Type B pancreatic cell (in vitro differentiated cells): ENCODE measurements at regions not wholly inside any gene's neighbourhood (a gene's known extent, or its start where the extent isn't known, plus 50 kb on each side); places are given as distances from the start of the nearest gene placed in this dataset.

Experiments
- DNase-seq: peaks from one replicate; pipeline ENCODE4 v3.0.0; 2021; ENCODE audit warnings: mixed read lengths; ENCODE audit not compliant: unreplicated experiment; ENCODE audit errors: extremely low spot score
- H3K27ac Mint-ChIP-seq: 2 replicates; pipeline ENCODE4 v1.8.0; 2021; ENCODE audit warnings: mild to moderate bottlenecking, mixed read lengths
- H3K27me3 Mint-ChIP-seq: 2 replicates; pipeline ENCODE4 v1.8.0; 2021; ENCODE audit warnings: mixed read lengths
- H3K36me3 Mint-ChIP-seq: 2 replicates; pipeline ENCODE4 v1.8.0; 2021; ENCODE audit warnings: mixed read lengths
- H3K4me1 Mint-ChIP-seq: one replicate; pipeline ENCODE4 v1.8.0; 2021; ENCODE audit warnings: mixed read lengths; ENCODE audit not compliant: unreplicated experiment
- H3K4me3 Mint-ChIP-seq: 2 replicates; pipeline ENCODE4 v1.8.0; 2021; ENCODE audit warnings: mild to moderate bottlenecking, mixed read lengths
- H3K9me3 Mint-ChIP-seq: 2 replicates; pipeline ENCODE4 v1.8.0; 2021; ENCODE audit warnings: mixed read lengths
- CTCF ChIP-seq: fragments of 200-600 bp; sonication (generic); conservative IDR thresholded peaks from 2 replicates; pipeline ENCODE4 v1.5.0; 2021; ENCODE audit warnings: antibody characterized with exemption, mild to moderate bottlenecking

- TF ChIP-seq CTCF: no peak
- H3K27ac Mint-ChIP-seq: no peak overlapping the region
- H3K4me3 Mint-ChIP-seq: no peak overlapping the region
- DNase-seq: no peak
- H3K27me3 Mint-ChIP-seq: no peaks in the 10 kb centered on the region
- peaks cover 7% of the 10 kb centered on the region for H3K4me1 Mint-ChIP-seq
- H3K36me3 Mint-ChIP-seq: no peaks in the 10 kb centered on the region
- no peaks in the 10 kb centered on the region for H3K9me3 Mint-ChIP-seq
Observed at GRCh38 chr18:39666541-39666940, 2100.9 kb upstream of the CELF4 start.

GRCh38 chr18:39661856-39662366, 2096.3 kb upstream of the CELF4 start:
- no peak for TF ChIP-seq CTCF
- no peaks in the 10 kb centered on the region for H3K9me3 Mint-ChIP-seq
- H3K4me3 Mint-ChIP-seq: no peak overlapping the region
- no peaks in the 10 kb centered on the region for H3K27me3 Mint-ChIP-seq
- H3K36me3 Mint-ChIP-seq: no peaks in the 10 kb centered on the region
- no peak overlapping the region for H3K27ac Mint-ChIP-seq
- no peak for DNase-seq
- H3K4me1 Mint-ChIP-seq: peaks cover 7% of the 10 kb centered on the region

- H3K9me3 Mint-ChIP-seq: no peaks in the 10 kb centered on the region
- H3K27me3 Mint-ChIP-seq: no peaks in the 10 kb centered on the region
- no peak overlapping the region for H3K27ac Mint-ChIP-seq
- TF ChIP-seq CTCF: no peak
- no peaks in the 10 kb centered on the region for H3K36me3 Mint-ChIP-seq
- DNase-seq: no peak
- peaks cover 7% of the 10 kb centered on the region for H3K4me1 Mint-ChIP-seq
- no peak overlapping the region for H3K4me3 Mint-ChIP-seq
Observed at GRCh38 chr18:39660141-39660540, 2094.5 kb upstream of the CELF4 start.

GRCh38 chr18:39655341-39655740, 2089.7 kb upstream of the CELF4 start:
- H3K27me3 Mint-ChIP-seq: no peaks in the 10 kb centered on the region
- DNase-seq: no peak
- no peaks in the 10 kb centered on the region for H3K9me3 Mint-ChIP-seq
- no peak overlapping the region for H3K4me3 Mint-ChIP-seq
- H3K4me1 Mint-ChIP-seq: no peaks in the 10 kb centered on the region
- TF ChIP-seq CTCF: no peak
- H3K27ac Mint-ChIP-seq: no peak overlapping the region
- no peaks in the 10 kb centered on the region for H3K36me3 Mint-ChIP-seq

GRCh38 chr18:39653221-39653620, 2087.6 kb upstream of the CELF4 start:
- H3K27me3 Mint-ChIP-seq: no peaks in the 10 kb centered on the region
- H3K4me1 Mint-ChIP-seq: peaks cover 2% of the 10 kb centered on the region
- no peaks in the 10 kb centered on the region for H3K36me3 Mint-ChIP-seq
- TF ChIP-seq CTCF: no peak
- DNase-seq: no peak
- H3K4me3 Mint-ChIP-seq: no peak overlapping the region
- H3K27ac Mint-ChIP-seq: no peak overlapping the region
- H3K9me3 Mint-ChIP-seq: no peaks in the 10 kb centered on the region

- Mint-ChIP-seq H3K36me3 (no peaks in the 10 kb centered on the region), H3K4me3 (no peak overlapping the region), H3K27ac (no peak overlapping the region), H3K9me3 (no peaks in the 10 kb centered on the region), H3K4me1 (peaks cover 10% of the 10 kb centered on the region), H3K27me3 (no peaks in the 10 kb centered on the region)
- no peak for DNase-seq
- no peak for TF ChIP-seq CTCF
Observed at GRCh38 chr18:39648616-39649015, 2083.0 kb upstream of the CELF4 start.
